ENCODE measurements at regions not wholly inside any gene's neighbourhood (a gene's known extent, or its start where the extent isn't known, plus 50 kb on each side); places are given as distances from the start of the nearest gene placed in this dataset.

DNA sequence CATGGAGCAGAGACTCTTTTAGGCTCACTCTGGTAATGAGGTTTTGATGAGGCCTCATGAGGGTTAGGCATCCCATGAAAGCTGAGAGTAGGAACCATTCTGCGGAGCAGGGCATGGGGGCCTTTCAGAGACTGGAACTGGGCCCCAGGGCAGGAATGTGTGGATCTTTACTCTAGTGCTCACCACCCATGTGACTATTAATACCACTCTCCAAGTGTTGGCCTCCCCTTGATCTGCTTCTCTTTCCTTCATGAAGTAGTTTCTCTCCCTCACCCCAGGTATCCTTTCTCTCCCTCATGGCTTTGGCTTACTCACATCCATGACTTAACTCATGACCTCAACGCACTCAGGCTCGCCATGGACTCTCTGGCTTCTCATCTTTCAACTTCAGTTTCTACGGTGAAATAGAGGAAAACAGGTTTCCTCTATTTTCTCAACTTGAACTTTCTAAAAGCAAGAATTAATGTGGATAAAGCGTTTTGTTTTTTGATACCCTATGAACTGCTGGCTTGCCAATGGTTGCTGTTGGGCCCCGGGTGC, 50.5 kb upstream of the GADD45A start:
- Histone ChIP-seq H3K23ac (ENCODE audit: insufficient read length) (no peak overlapping the region), H3K4me2 (ENCODE audit: insufficient read depth in 1 of 2, low read depth in 2 of 2, low read length in 2 of 2) (no peak overlapping the region), H2BK15ac (ENCODE audit: low read length) (no peak overlapping the region), H2AK5ac (ENCODE audit: low read depth, low read length) (no peak overlapping the region), H3K79me2 (ENCODE audit: control insufficient read depth in 1 of 2, insufficient read depth in 2 of 2, low read length in 2 of 2) (no peaks in the 10 kb centered on the region), H3K4me1 (replicated peaks in 1 of 4; ENCODE audit: control insufficient read depth in 3 of 4, insufficient read depth in 4 of 4, low read length in 3 of 4) (no peaks in the 10 kb centered on the region; a peak in 1 of 7 replicates), H3K9me3 (ENCODE audit: insufficient read depth in 2 of 2, low read depth in 1 of 2, low read length in 1 of 2) (no peaks in the 10 kb centered on the region), H4K91ac (replicated peaks; ENCODE audit: insufficient read length, low read length) (no peak overlapping the region), H3K56ac (replicated peaks; ENCODE audit: insufficient read length, low read depth, low read length) (no peak overlapping the region), H3K36me3 (ENCODE audit: control insufficient read depth in 2 of 4, insufficient read depth in 4 of 4, low read length in 3 of 4) (no peaks in the 10 kb centered on the region), H3K27ac (ENCODE audit: low read depth, low read length) (no peak overlapping the region), H2AFZ (ENCODE audit: low read length) (no peak overlapping the region), H2BK20ac (ENCODE audit: low read length) (no peak overlapping the region), H4K8ac (ENCODE audit: extremely low read depth, insufficient read depth, low read length) (no peak overlapping the region), H3K4me3 (ENCODE audit: extremely low read depth in 1 of 4, insufficient read depth in 2 of 4, low read depth in 3 of 4, low read length in 4 of 4) (no peak overlapping the region), H2BK120ac (replicated peaks; ENCODE audit: low read depth, low read length) (no peak overlapping the region), H3K14ac (ENCODE audit: insufficient read length) (no peak overlapping the region), H2BK12ac (ENCODE audit: low read depth, low read length) (no peak overlapping the region), H3K9ac (replicated peaks in 1 of 4; ENCODE audit: extremely low read depth in 1 of 4, low read depth in 3 of 4, low read length in 3 of 4) (no peak overlapping the region), H3K27me3 (replicated peaks in 1 of 4; ENCODE audit: control insufficient read depth in 3 of 4, extremely low read depth in 1 of 4, insufficient read depth in 3 of 4, low read length in 3 of 4) (no peaks in the 10 kb centered on the region), H4K5ac (ENCODE audit: insufficient read length, low read depth, low read length) (no peak overlapping the region), H3K18ac (ENCODE audit: extremely low read depth, low read length) (no peak overlapping the region), H3K79me1 (ENCODE audit: low read depth, low read length) (no peaks in the 10 kb centered on the region), H4K20me1 (replicated peaks in 1 of 2; ENCODE audit: control insufficient read depth in 1 of 2, insufficient read depth in 2 of 2, low read length in 2 of 2) (no peaks in the 10 kb centered on the region), H2BK5ac (ENCODE audit: low read depth, low read length) (no peak overlapping the region), H3K4ac (replicated peaks; ENCODE audit: insufficient read length, low read depth, low read length) (no peak overlapping the region), H3K23me2 (ENCODE audit: low read depth, low read length) (no peaks in the 10 kb centered on the region; the same call in 1 of the 2 replicates)
- peak in 1 of 2 experiments; percentile 28 for DNase-seq (ENCODE audit: low read depth in 1 of 2, low spot score in 2 of 2)
- POLR2A ChIA-PET (ENCODE audit: partially characterized antibody) = interaction anchor here (0.7 to 0.9 kb wide), 2 partner anchors 15 to 47 kb away, joined by 3 read pairs; no protein-coding TSS in a partner anchor
- 89% methylated on average over 6 of the region's 6 CpGs; no CpG with 5 or more reads in 1 of the 2 experiments for WGBS, 2 experiments (ENCODE audit: extremely low coverage in 1 of 2, insufficient coverage in 1 of 2, insufficient read length in 1 of 2, insufficient replicate concordance in 2 of 2, low coverage in 1 of 2, low lambda C conversion rate in 2 of 2, missing lambda C conversion rate in 1 of 2)
- FAIRE-seq = no peak
- CTCF ChIA-PET (ENCODE audit: partially characterized antibody) = interaction anchor here (1.5 to 2.4 kb wide), 2 partner anchors 74 to 131 kb away, joined by 4 to 9 read pairs; no protein-coding TSS in a partner anchor
- TF ChIP-seq TBP (IDR thresholded peaks at IDR 0.05; ENCODE audit: low read depth, low read length) (no peak), ATF2 (IDR thresholded peaks at IDR 0.05; ENCODE audit: low read length) (no peak), RFX5 (IDR thresholded peaks at IDR 0.05; ENCODE audit: borderline replicate concordance, low read depth, low read length) (no peak), CBX5 (IDR thresholded peaks at IDR 0.05; ENCODE audit: low read depth, low read length) (no peak), EZH2 (IDR thresholded peaks at IDR 0.05; ENCODE audit: low read depth, low read length, severe bottlenecking) (no peak), MAFK (IDR thresholded peaks at IDR 0.05; ENCODE audit: low read depth, low read length) (no peak), SIRT6 (IDR thresholded peaks at IDR 0.05; ENCODE audit: low read length) (no peak), NRF1 (IDR thresholded peaks at IDR 0.05; ENCODE audit: low read depth, low read length) (no peak), SAP30 (IDR thresholded peaks at IDR 0.05; ENCODE audit: insufficient read depth, insufficient replicate concordance, low read length) (no peak), POLR2AphosphoS5 (IDR thresholded peaks at IDR 0.05; ENCODE audit: low read depth, low read length) (no peak), RNF2 (IDR thresholded peaks at IDR 0.05; ENCODE audit: borderline replicate concordance, low read depth, low read length, missing control alignments, poor library complexity, severe bottlenecking) (no peak)
- TF ChIP-seq, protein P1, sequence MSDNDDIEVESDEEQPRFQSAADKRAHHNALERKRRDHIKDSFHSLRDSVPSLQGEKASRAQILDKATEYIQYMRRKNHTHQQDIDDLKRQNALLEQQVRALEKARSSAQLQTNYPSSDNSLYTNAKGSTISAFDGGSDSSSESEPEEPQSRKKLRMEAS (IDR thresholded peaks at IDR 0.05) = no peak

All from H1 (cell line).